ENCODE measurements at regions not wholly inside any gene's neighbourhood (a gene's known extent, or its start where the extent isn't known, plus 50 kb on each side); places are given as distances from the start of the nearest gene placed in this dataset.

DNA sequence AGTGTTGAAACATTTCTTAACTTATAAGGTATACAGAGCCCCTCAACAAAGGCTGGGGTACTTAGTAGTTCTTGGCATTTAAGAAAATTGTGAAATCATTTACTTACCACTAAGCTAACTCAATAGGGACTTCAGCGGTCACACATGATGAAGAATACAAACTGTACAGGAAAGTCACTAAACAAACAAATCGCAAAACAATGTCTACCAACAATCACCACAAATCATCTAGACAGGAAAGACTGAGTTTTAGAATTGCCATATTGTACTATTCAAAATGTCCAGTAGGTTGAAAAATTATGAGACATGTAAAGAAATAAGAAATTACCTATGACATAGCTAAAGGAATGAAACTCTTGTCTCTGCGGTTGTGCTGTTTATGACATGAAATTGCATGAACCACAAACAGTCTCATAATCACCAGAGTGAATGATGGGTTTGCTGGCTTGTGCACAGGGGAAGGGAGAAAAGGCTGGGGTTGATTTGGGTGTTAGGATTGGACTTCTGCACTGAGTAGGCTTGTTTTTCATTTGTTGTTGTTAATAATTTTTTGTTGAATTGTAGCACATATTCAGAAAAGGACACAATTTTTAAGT lies 441.1 kb upstream of the MON1B start:
- H3K27ac Mint-ChIP-seq = no peak overlapping the region
- H3K36me3 Mint-ChIP-seq (ENCODE audit: low read depth) = no peaks in the 10 kb centered on the region
- DNase-seq (no peak), ATAC-seq (ENCODE audit: low read depth) (no peak)
- H3K4me3 Mint-ChIP-seq = no peak overlapping the region
- POLR2A ChIA-PET = no interaction called here
- CTCF ChIA-PET = no interaction called here
- H3K27me3 Mint-ChIP-seq = no peaks in the 10 kb centered on the region
- H3K4me1 Mint-ChIP-seq = no peaks in the 10 kb centered on the region
- TF ChIP-seq, protein P1, sequence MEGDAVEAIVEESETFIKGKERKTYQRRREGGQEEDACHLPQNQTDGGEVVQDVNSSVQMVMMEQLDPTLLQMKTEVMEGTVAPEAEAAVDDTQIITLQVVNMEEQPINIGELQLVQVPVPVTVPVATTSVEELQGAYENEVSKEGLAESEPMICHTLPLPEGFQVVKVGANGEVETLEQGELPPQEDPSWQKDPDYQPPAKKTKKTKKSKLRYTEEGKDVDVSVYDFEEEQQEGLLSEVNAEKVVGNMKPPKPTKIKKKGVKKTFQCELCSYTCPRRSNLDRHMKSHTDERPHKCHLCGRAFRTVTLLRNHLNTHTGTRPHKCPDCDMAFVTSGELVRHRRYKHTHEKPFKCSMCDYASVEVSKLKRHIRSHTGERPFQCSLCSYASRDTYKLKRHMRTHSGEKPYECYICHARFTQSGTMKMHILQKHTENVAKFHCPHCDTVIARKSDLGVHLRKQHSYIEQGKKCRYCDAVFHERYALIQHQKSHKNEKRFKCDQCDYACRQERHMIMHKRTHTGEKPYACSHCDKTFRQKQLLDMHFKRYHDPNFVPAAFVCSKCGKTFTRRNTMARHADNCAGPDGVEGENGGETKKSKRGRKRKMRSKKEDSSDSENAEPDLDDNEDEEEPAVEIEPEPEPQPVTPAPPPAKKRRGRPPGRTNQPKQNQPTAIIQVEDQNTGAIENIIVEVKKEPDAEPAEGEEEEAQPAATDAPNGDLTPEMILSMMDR (IDR thresholded peaks at IDR 0.05) = no peak
- H3K9me3 Mint-ChIP-seq = no peaks in the 10 kb centered on the region
- intact Hi-C loops (cut with micrococcal nuclease) = no loop called here

GRCh38 chr16:76755496-76755895 lies 435.5 kb upstream of the MON1B start:
- no peaks in the 10 kb centered on the region for H3K4me1 Mint-ChIP-seq
- DNase-seq (no peak), ATAC-seq (ENCODE audit: low read depth) (no peak)
- no peak overlapping the region for H3K4me3 Mint-ChIP-seq
- intact Hi-C loops (cut with micrococcal nuclease) = no loop called here
- CTCF ChIA-PET = no interaction called here
- H3K27me3 Mint-ChIP-seq = no peaks in the 10 kb centered on the region
- TF ChIP-seq, protein P1 (IDR thresholded peaks at IDR 0.05) = no peak
- POLR2A ChIA-PET = no interaction called here
- H3K27ac Mint-ChIP-seq = no peak overlapping the region
- no peaks in the 10 kb centered on the region for H3K36me3 Mint-ChIP-seq (ENCODE audit: low read depth)
- peaks cover 5% of the 10 kb centered on the region for H3K9me3 Mint-ChIP-seq

- DNase-seq (no peak), ATAC-seq (ENCODE audit: low read depth) (no peak)
- H3K4me1 Mint-ChIP-seq = no peaks in the 10 kb centered on the region
- no peak overlapping the region for H3K4me3 Mint-ChIP-seq
- H3K27me3 Mint-ChIP-seq = no peaks in the 10 kb centered on the region
- ChIA-PET CTCF (no interaction called here), POLR2A (no interaction called here)
- TF ChIP-seq, protein P1 (IDR thresholded peaks at IDR 0.05) = no peak
- intact Hi-C loops (cut with micrococcal nuclease) = no loop called here
- H3K36me3 Mint-ChIP-seq (ENCODE audit: low read depth) = no peaks in the 10 kb centered on the region
- peaks cover 7% of the 10 kb centered on the region for H3K9me3 Mint-ChIP-seq
- no peak overlapping the region for H3K27ac Mint-ChIP-seq
Measured at GRCh38 chr16:76756423-76756822, 434.6 kb upstream of the MON1B start.

- no peak overlapping the region for H3K4me3 Mint-ChIP-seq
- CTCF ChIA-PET = no interaction called here
- H3K36me3 Mint-ChIP-seq (ENCODE audit: low read depth) = no peaks in the 10 kb centered on the region
- DNase-seq (no peak), ATAC-seq (ENCODE audit: low read depth) (no peak)
- TF ChIP-seq, protein P1 (IDR thresholded peaks at IDR 0.05) = no peak
- H3K9me3 Mint-ChIP-seq = peaks cover 7% of the 10 kb centered on the region
- POLR2A ChIA-PET = no interaction called here
- H3K4me1 Mint-ChIP-seq = no peaks in the 10 kb centered on the region
- no peaks in the 10 kb centered on the region for H3K27me3 Mint-ChIP-seq
- no peak overlapping the region for H3K27ac Mint-ChIP-seq
- intact Hi-C loops (cut with micrococcal nuclease) = no loop called here
Measured at GRCh38 chr16:76756951-76757350, 434.0 kb upstream of the MON1B start.

- no peaks in the 10 kb centered on the region for H3K36me3 Mint-ChIP-seq (ENCODE audit: low read depth)
- H3K4me1 Mint-ChIP-seq = no peaks in the 10 kb centered on the region
- no peaks in the 10 kb centered on the region for H3K27me3 Mint-ChIP-seq
- no peak overlapping the region for H3K27ac Mint-ChIP-seq
- ChIA-PET POLR2A (no interaction called here), CTCF (no interaction called here)
- ATAC-seq (ENCODE audit: low read depth) (no peak), DNase-seq (no peak)
- H3K9me3 Mint-ChIP-seq = peaks cover 19% of the 10 kb centered on the region
- TF ChIP-seq, protein P1 (IDR thresholded peaks at IDR 0.05) = no peak
- intact Hi-C loops (cut with micrococcal nuclease) = no loop called here
- no peak overlapping the region for H3K4me3 Mint-ChIP-seq
Measured at GRCh38 chr16:76766538-76766937, 424.5 kb upstream of the MON1B start.

Measured in activated B cell treated with CpG ODN at 0.5 μM for 24 hours (primary cell).